B cell (primary cell): ENCODE measurements at regions not wholly inside any gene's neighbourhood (a gene's known extent, or its start where the extent isn't known, plus 50 kb on each side); places are given as distances from the start of the nearest gene placed in this dataset.

ENCODE experiments used
- ATAC-seq: fragments of 200-7000 bp; cut with Tn5 transposase; one replicate; pipeline ENCODE4 v1.10.0; 2021; ENCODE audit warnings: low read depth, mild to moderate bottlenecking, moderate number of reproducible peaks, moderate library complexity
- CTCF ChIA-PET: fragments of 350-600 bp; sonication (Branson Sonifier 250); formaldehyde crosslinking; loops from one replicate; lab custom pipeline; 2021; ENCODE audit warnings: antibody characterized with exemption, inconsistent platforms; lab: Charles Lee
- POLR2A ChIA-PET: fragments of 350-600 bp; sonication (Branson Sonifier 250); formaldehyde crosslinking; loops from one replicate; lab custom pipeline; 2021; ENCODE audit warnings: antibody characterized with exemption; lab: Charles Lee
- DNase-seq: peaks from one replicate; pipeline ENCODE4 v3.0.0; 2013
- H2AFZ ChIP-seq: 2 replicates; pipeline ENCODE4 v1.6.1; 2012; ENCODE audit warnings: mild to moderate bottlenecking, low read depth, low read length; ENCODE audit not compliant: insufficient read depth, poor library complexity, severe bottlenecking
- H3K27ac ChIP-seq, 2 donors: 1 replicate in 1 of 2; 2 replicates in 1 of 2; pipeline ENCODE4 v1.5.1; 2012 to 2013; ENCODE audit warnings: low read length in 2 of 2, mild to moderate bottlenecking in 2 of 2, moderate library complexity in 1 of 2
- H3K27me3 ChIP-seq, 4 experiments: fragments of 200-600 bp in 1 of 4; sonication (generic) in 1 of 4; replicated peaks in 1 of 4; 1 replicate in 2 of 4; 2 replicates in 2 of 4; pipeline versions ENCODE4 v1.6.1 to v1.7.0; 2013 to 2016; ENCODE audit warnings: low read length in 3 of 4, mild to moderate bottlenecking in 2 of 4, mixed read lengths in 1 of 4, moderate library complexity in 1 of 4; ENCODE audit not compliant: insufficient read depth in 4 of 4, control insufficient read depth in 3 of 4; ENCODE audit errors: control extremely low read depth in 1 of 4
- H3K36me3 ChIP-seq, 2 experiments: replicated peaks in 1 of 2; 1 replicate in 1 of 2; 2 replicates in 1 of 2; pipeline versions ENCODE4 v1.6.1 to v1.7.1; 2013; ENCODE audit warnings: low read length in 1 of 2; ENCODE audit not compliant: insufficient read depth in 2 of 2, control insufficient read depth in 1 of 2; ENCODE audit errors: control extremely low read depth in 1 of 2, extremely low read depth in 1 of 2
- H3K4me1 ChIP-seq, 2 donors: fragments of 200-600 bp in 1 of 2; sonication (generic) in 1 of 2; 1 replicate in 1 of 2; 2 replicates in 1 of 2; pipeline versions ENCODE4 v1.5.1 to v1.6.1; 2013 to 2017; ENCODE audit warnings: low read length in 2 of 2; ENCODE audit not compliant: control insufficient read depth in 2 of 2, insufficient read depth in 2 of 2
- H3K4me2 ChIP-seq: replicated peaks from 2 replicates; pipeline ENCODE3; 2012; ENCODE audit warnings: mild to moderate bottlenecking, low read depth, low read length; ENCODE audit not compliant: poor library complexity, severe bottlenecking
- H3K4me3 ChIP-seq, 5 experiments: fragments of 200-600 bp in 1 of 5; sonication (generic) in 1 of 5; 1 replicate in 3 of 5; 2 replicates in 2 of 5; pipeline versions ENCODE4 v1.5.1 to v1.7.0; 2011 to 2016; ENCODE audit warnings: low read length in 4 of 5, mild to moderate bottlenecking in 4 of 5, low read depth in 2 of 5, control low read depth in 1 of 5, moderate library complexity in 1 of 5; ENCODE audit not compliant: insufficient read depth in 1 of 5; ENCODE audit errors: control extremely low read depth in 1 of 5, extremely low read depth in 1 of 5
- H3K79me2 ChIP-seq: fragments of 200-600 bp; sonication (generic); one replicate; pipeline ENCODE4 v1.6.0; 2016; ENCODE audit warnings: low read length; ENCODE audit not compliant: control insufficient read depth, insufficient read depth
- H3K9ac ChIP-seq: fragments of 200-600 bp; sonication (generic); 2 replicates; pipeline ENCODE4 v1.6.1; 2017; ENCODE audit warnings: mild to moderate bottlenecking, low read length, moderate library complexity
- H3K9me3 ChIP-seq, 3 donors: one replicate each; pipeline versions ENCODE4 v1.6.1 to v1.7.1; 2013; ENCODE audit warnings: low read length in 2 of 3; ENCODE audit not compliant: control insufficient read depth in 2 of 3, insufficient read depth in 1 of 3; ENCODE audit errors: control extremely low read depth in 1 of 3
- H4K20me1 ChIP-seq: 2 replicates; pipeline ENCODE4 v1.6.0; 2012; ENCODE audit warnings: mild to moderate bottlenecking, low read length; ENCODE audit not compliant: insufficient read depth, control insufficient read depth, poor library complexity, severe bottlenecking
- H3K27ac Mint-ChIP-seq: one replicate; pipeline ENCODE4 v1.8.0; 2021; ENCODE audit warnings: mixed read lengths
- H3K27me3 Mint-ChIP-seq: one replicate; pipeline ENCODE4 v1.8.0; 2021; ENCODE audit warnings: mixed read lengths
- H3K4me1 Mint-ChIP-seq: one replicate; pipeline ENCODE4 v1.8.0; 2021; ENCODE audit warnings: mixed read lengths
- H3K4me3 Mint-ChIP-seq: one replicate; pipeline ENCODE4 v1.8.0; 2021; ENCODE audit warnings: mixed read lengths
- H3K9me3 Mint-ChIP-seq: one replicate; pipeline ENCODE4 v1.8.0; 2022; ENCODE audit warnings: mixed read lengths; ENCODE audit not compliant: insufficient read depth
- EZH2 ChIP-seq: IDR thresholded peaks from 2 replicates; pipeline ENCODE4 v1.6.1; 2012; ENCODE audit warnings: borderline replicate concordance, low read depth, mild to moderate bottlenecking, moderate library complexity, low read length; ENCODE audit not compliant: insufficient read depth, poor library complexity, severe bottlenecking
- WGBS: methylation state at CpG from one replicate; pipeline ENCODE4 v1.1.5; 2013; ENCODE audit warnings: missing lambda C conversion rate; ENCODE audit not compliant: insufficient coverage; 5-methylcytosine and 5-hydroxymethylcytosine counted together
- intact Hi-C: fragments of 100-400 bp; cut with micrococcal nuclease; formaldehyde crosslinking; loops from one replicate; pipeline ENCODE4 v1.10.0; 2022
- TF ChIP-seq, protein P1 (sequence below): fragments of 200-600 bp; IDR thresholded peaks from one replicate; pipeline ENCODE4 v1.8.0; 2022; ENCODE audit warnings: antibody characterized with exemption, mild to moderate bottlenecking

DNA sequence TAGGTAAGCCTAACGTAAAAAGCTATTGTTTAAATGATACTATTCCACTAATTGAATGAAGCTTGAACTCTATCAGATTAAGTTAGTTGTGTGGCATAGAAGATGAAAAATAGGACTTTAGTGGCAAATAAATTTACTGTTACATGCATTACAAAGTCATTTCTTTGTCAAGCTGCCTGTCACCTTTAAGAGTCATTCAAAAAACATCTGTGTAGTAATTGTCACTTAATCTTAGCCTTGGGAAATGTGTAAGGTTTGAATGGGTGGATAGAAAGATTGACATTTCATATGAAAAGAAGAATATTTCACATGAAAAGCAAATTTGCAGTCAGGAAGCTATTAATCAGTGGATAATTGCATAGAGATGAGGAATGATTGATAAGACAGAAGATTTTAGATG, 473.5 kb downstream of the DNAH5 start:
- Histone ChIP-seq H3K4me3 (no peak overlapping the region), H3K79me2 (no peaks in the 10 kb centered on the region), H3K9me3 (peaks cover 0 to 6% (median 0%) of the 10 kb centered on the region in 3 donors), H2AFZ (no peak overlapping the region), H3K36me3 (no peaks in the 10 kb centered on the region), H4K20me1 (no peaks in the 10 kb centered on the region), H3K27me3 (no peaks in the 10 kb centered on the region), H3K4me1 (no peaks in the 10 kb centered on the region), H3K4me2 (no peak overlapping the region), H3K27ac (no peak overlapping the region), H3K9ac (no peak overlapping the region)
- Mint-ChIP-seq H3K4me1 (no peaks in the 10 kb centered on the region), H3K27ac (no peak overlapping the region), H3K27me3 (no peaks in the 10 kb centered on the region), H3K9me3 (peaks cover 4% of the 10 kb centered on the region), H3K4me3 (no peak overlapping the region)
- ATAC-seq (no peak), DNase-seq (no peak)
- TF ChIP-seq, protein P1, sequence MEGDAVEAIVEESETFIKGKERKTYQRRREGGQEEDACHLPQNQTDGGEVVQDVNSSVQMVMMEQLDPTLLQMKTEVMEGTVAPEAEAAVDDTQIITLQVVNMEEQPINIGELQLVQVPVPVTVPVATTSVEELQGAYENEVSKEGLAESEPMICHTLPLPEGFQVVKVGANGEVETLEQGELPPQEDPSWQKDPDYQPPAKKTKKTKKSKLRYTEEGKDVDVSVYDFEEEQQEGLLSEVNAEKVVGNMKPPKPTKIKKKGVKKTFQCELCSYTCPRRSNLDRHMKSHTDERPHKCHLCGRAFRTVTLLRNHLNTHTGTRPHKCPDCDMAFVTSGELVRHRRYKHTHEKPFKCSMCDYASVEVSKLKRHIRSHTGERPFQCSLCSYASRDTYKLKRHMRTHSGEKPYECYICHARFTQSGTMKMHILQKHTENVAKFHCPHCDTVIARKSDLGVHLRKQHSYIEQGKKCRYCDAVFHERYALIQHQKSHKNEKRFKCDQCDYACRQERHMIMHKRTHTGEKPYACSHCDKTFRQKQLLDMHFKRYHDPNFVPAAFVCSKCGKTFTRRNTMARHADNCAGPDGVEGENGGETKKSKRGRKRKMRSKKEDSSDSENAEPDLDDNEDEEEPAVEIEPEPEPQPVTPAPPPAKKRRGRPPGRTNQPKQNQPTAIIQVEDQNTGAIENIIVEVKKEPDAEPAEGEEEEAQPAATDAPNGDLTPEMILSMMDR = no peak
- no peak for TF ChIP-seq EZH2
- ChIA-PET POLR2A (no interaction called here), CTCF (no interaction called here)
- intact Hi-C loops = no loop called here
- no CpG with 5 or more reads among the region's 1 CpG for WGBS

DNA sequence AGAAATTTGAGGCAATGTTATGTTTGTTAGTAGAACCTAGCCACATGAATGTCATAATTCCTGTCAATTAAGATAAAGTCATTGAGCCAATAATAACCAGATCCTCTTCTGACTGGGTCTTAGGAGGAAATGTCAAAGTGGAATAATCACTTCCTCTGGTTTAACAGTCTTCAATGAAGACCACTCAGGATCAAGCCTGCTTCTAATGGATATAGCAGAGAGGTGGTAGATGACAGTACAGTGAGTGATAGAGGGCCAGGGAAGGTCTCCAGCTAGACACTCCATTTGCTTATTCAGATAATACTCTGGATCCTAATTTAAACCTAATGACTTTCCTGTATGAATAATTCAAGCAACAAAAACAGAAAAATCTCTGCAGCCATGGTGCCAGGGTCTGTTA, 474.2 kb downstream of the DNAH5 start:
- no peaks in the 10 kb centered on the region for H3K36me3 ChIP-seq
- no peak overlapping the region for H3K4me2 ChIP-seq
- no peak overlapping the region for H2AFZ ChIP-seq
- intact Hi-C loops = no loop called here
- CTCF ChIA-PET = no interaction called here
- H3K27ac Mint-ChIP-seq = no peak overlapping the region
- no peaks in the 10 kb centered on the region for H3K27me3 ChIP-seq
- POLR2A ChIA-PET = no interaction called here
- no peaks in the 10 kb centered on the region for H3K79me2 ChIP-seq
- H3K9me3 Mint-ChIP-seq = peaks cover 4% of the 10 kb centered on the region
- H3K27me3 Mint-ChIP-seq = no peaks in the 10 kb centered on the region
- H4K20me1 ChIP-seq = no peaks in the 10 kb centered on the region
- TF ChIP-seq, protein P1 = no peak
- no peak for TF ChIP-seq EZH2
- no peak for DNase-seq
- no peak overlapping the region for H3K4me3 ChIP-seq
- H3K9ac ChIP-seq = no peak overlapping the region
- no peak overlapping the region for H3K27ac ChIP-seq
- H3K9me3 ChIP-seq = peaks cover 0 to 6% (median 0%) of the 10 kb centered on the region in 3 donors
- no peak for ATAC-seq
- H3K4me1 Mint-ChIP-seq = no peaks in the 10 kb centered on the region
- H3K4me3 Mint-ChIP-seq = no peak overlapping the region
- no peaks in the 10 kb centered on the region for H3K4me1 ChIP-seq
